Fibroblast of upper back skin (primary cell): ENCODE measurements at regions not wholly inside any gene's neighbourhood (a gene's known extent, or its start where the extent isn't known, plus 50 kb on each side); places are given as distances from the start of the nearest gene placed in this dataset.

Experiments used
- DNase-seq: peaks from one replicate; pipeline ENCODE4 v3.0.0-alpha.2; 2013

DNA sequence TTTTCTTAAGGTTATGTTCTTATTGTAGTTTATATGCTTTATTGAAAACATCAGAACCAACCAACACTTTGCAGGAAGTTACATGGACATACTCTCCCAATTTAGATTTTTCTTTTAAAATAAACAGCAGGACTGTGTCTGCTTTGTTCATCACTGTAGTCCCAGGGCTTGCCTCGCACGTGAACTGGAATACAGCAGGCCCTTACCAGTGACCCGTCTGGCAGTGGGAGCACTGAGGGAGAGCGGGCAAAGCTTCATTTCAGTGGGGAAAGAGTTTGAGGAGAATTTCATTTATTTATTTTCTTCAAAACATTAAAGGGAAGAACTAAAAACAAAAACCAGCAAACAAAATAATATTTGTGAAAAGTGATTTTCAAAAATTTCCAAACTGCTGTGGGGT is 230.8 kb downstream of the PAX1 start:
- no peak for DNase-seq

DNA sequence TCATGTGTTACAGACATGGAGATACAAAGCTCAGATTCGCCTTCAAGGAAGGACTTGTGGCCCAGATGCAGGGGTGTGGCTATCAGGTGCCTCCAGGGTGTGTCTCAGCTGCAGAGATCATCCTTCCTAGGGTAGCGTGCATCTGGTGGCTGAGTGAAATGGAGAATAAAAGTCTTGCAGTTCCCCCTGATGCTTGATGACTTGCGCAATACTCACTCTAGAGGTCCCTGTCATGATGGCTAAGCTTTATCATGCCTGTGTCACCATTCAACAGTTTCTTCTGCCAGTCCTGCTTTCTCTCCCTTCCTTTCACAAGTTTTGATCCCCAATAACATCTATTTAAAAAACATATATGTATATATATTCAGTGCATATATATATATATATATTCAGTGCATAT is 228.1 kb downstream of the PAX1 start:
- no peak for DNase-seq

DNA sequence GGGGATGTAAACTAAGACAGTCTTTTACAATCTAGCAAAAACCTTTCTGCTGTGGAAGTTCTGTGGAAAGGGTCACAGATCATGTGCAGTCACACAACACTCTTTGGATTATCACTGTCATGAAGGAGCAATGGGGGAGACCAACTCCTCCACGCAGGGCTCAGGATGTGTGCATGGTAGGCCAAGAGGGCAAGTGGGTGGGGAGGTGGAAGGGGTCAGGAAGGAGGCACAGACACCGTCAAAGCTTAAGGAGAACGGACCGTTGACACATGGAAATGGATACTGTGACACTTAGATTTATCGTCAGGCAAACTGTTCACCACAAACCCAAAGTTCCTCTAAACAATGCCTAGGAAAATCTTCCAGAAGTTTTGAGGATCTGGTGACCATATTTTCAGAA is 215.8 kb downstream of the PAX1 start:
- no peak for DNase-seq

DNA sequence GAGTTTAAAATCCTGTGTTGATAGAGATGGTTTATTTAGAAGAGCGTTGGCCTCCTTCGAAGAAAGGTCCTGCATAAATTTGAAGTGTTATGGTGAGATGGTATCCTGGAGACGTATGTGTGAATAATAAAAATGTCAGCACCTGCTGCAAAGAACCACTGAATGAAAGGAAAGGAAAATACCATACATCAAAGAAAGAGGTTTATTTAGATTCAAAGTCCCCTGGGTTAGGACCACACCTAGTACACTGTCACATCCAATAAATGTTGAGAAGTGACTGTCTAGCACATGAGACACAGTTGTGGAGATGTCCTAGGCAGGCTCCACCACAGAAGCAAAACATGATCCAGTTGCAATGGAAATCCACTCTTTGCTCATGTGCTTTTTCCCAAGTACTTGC is 214.7 kb downstream of the PAX1 start:
- no peak for DNase-seq

DNA sequence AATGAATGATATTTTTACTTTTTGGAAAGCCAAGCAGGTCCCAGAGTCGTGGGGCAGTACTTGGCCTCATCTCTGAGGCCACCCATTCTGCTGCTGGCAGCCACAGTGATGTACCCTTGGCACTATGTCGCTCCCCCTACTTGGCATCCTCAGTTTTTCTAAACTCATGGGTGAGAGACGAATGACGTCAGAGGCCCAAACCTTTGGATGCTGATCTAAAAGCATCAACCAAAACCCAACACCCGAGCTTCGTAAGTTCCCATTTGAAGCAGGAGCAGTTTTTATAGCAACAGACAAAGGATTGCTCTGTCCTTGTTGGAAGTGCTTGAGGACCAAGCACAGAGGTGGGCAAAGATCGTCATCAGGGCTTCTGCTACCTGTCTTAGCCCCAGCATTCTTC is 212.9 kb downstream of the PAX1 start:
- DNase-seq = no peak

DNA sequence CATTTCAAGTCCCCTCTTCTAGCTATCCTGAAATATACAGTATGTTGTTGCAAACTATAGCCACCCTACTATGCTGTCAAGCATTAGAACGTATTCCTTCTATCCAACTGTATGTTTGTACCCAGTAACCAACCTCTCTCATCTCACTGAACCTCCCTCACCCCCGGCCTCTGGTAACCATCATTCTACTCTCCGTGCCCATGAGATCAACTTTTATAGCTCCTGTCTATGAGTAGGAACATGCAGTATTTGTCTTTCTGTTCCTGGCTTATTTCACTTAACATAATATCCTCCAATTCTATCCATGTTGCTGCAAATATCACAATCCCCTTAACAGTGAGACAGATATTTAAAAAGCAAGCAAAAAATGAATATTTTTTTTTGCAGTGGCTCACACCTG is 196.9 kb downstream of the PAX1 start:
- DNase-seq = no peak

DNA sequence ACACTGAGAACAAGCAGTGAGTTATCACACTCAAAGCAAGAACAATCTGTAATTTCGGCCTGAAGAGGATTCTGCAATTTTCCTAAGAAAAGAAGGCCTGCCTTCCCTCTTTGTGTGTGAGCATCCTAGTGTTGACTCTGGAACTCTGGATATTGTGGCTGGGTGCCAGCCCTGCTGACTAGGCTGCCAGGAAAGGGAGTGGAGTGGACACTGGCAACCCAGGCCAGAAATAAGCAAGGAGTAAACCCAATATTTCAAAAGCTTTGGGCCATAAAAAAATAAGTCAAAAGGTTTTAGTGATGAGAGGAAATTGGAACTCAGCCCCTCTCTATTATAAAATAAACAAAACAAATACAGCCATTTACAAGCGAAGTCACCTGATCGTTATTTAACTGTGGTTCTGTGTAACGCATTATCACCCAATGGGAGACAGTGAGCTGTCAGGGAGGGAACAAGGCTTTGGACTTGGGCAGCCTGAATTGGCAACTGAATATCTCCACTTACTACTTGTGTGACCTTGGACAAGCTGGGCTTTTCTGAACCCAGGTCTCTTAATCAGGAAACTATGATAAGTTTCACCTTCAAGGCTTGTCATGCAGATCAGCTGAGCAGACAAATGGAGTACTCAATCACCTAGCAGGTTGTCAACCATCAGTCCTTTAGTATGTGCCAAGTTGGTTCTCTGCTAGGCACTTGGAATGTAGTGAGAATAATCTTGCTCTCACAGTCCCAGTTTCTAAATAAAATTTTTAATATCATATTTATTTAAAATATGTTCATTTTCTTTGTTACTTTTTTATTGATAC is 196.2 kb downstream of the PAX1 start:
- peak; percentile 3 for DNase-seq

DNA sequence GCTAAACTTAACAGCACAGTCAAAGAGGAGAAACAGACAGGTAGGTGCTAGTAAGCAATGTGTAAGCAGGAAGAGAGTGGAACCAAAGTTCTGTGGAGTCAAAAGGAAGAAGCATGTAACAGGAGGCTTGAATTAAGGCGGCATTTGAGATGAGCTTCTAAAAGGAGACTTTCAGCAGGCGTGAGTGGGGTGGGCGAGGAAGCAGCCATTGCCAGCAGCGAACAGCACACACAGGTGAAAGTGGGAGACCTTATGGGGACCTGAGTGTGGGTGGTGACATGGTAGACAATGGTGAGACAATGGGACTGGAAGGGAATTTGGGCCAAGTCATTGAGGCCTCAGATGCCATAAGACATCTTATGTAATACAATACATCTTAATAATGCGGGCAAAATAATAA is 195.0 kb downstream of the PAX1 start:
- DNase-seq = no peak

DNA sequence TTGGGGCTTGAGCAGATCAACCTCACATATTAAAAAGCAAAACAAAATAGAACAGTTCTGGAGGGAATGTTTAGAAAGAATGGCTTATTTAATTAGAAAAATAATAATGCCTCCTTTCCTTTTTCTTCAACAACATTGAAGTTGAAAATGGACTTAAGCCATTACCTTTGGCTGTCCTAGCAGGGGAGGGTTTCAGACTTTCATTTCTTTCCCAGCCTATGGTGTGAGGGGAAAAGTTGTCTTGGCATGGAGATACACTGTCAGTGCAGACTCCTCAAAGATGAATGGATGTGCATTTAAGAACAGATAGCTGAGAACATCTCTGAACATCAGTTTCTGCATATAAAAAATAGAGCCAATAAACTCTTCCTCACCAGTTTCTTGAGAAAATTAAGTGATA is 169.5 kb downstream of the PAX1 start:
- no peak for DNase-seq

DNA sequence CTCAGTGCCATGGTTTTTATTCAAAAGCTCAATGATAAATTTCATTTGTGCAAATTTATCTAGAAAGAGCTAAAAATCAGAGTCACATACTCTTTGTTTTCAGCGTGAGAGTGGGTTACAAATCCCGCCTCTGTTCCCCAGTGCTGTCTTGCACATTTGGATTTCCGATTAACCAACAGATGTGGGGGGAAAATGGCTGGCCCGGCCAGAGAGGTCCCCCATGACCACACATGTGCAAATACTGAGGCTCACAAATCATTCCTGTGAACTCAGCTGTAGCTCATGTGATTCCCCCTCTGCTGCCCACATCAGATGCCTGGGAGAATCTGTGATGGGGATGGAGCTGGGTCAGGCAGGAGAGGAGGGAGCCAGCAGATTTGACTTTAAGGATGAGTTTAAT is 168.7 kb downstream of the PAX1 start:
- DNase-seq = no peak

DNA sequence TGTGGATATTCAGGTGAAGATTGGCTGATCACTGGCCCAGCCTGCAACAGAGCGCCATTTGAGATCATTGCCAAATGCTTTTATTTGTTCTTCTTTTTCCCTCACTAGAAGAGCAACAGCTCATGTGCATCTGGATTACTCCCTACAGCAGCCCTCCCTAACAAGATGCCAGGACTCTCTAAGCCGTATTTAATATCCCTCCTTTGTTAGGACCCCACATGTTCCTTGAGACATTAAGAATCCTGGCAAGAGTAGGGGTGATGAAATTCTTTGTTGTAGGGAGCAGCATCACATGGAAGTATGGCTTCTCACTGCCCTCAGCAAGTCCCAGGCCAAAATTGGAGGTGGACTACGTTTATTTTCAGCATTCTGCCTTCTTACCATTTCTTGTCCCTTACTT is 167.8 kb downstream of the PAX1 start:
- no peak for DNase-seq

DNA sequence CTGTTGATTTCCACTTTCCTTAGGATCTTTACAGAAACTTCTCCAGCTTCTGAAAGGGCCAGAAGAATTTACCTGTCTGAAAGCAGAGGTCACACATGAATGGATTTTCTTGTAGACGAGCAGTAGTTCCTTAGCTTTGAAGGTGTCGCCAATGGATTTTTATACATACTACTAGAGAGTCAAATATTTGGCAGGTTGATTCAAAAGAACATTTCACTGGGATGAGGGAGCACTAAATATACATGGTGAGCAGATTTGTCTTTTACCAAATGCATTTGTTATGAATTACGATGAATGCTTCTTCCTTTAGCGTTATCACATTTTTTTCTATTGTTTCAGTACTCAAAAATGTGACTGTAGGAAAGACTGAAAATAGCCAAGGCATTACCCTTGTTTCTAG is 162.3 kb downstream of the PAX1 start:
- no peak for DNase-seq

DNA sequence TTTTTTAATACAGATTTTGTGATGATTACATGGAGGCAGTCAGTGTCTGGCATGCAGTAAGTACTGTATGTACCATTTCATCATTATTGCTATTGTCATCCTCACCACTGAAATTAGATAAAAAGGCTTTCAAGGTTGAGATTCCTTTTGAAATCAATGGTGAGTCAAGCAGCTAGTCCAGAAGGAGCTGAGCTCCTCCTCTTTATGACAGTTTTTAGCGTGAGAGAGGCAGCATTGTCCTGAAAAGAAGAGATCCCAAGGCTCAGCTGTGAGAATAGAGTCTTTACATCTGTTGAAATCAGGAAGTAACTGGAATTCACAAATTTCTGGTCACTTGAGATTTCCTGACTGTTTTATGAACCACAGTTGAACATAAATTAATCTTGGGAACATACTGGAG is 161.9 kb downstream of the PAX1 start:
- DNase-seq = no peak

DNA sequence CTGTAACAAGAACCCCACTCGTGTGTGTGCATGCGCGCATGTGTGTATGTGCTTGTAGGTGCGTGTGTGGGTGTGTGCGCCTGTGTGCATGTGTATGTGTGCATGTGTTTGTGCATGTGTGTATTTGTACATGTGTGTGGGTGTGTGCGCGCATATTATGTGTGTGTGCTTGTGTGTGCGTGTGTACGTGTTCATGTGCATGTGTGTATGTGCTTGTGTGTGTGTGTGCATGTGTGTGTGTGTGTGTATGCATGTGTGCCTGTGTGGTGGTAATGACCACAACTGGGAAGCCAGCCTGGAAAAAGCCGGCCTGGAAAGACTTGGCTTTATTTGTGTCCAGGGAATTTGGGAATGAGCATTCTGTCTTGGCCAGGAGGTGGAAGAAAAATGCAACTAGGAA is 157.5 kb downstream of the PAX1 start:
- DNase-seq = no peak

DNA sequence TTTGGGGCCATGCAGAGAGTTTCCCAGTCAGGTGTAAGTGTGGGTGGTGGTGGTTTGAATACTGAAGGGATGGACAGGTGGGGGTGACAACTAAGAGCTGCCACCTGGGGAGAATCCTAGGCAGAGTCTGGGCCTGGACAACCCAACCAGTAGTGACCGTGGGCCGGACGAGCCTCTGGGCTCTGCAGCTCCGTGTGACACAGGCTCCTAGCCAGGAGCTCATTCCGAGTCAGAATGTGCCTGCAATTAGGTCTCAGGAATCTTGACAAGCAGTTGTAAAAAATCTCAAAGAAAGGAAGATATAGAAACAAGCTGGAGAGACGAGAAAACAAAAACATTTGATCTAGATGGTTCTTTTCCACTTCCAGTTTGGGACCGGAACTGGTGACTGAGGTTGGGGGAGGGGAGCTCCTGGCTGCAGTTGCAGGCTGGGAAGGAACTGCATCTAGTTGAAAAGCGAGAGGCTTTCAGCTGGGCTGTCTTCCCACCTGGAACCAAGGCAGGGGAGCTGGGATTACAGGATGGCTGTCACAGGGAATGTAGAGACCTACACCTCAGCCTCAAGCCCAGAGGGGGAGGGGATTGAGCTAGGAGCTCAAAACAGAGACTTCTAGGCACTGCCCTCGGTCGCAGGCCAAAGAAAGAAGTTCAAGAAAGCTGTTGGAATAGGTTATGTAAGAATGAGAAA is 156.9 kb downstream of the PAX1 start:
- DNase-seq = no peak

DNA sequence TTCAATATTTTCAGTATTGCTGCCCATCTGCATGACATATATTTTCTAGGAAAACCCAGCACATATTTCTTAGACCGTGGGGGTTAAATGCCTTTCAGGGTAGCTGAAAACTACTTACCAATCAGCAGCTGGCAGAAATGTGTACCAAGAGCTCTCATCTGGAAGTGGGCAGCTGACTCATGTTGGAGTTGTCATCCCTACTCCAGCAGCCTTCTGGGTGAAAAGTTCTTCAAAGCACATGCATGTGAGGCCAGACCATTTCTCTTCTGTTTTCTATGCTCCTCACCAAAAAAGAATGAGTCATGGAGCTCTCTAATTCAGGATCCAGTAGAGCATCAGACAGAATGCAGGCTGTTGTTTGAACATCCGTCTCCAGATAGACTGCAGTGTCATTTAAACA is 135.5 kb downstream of the PAX1 start:
- peak; percentile 60 for DNase-seq

DNA sequence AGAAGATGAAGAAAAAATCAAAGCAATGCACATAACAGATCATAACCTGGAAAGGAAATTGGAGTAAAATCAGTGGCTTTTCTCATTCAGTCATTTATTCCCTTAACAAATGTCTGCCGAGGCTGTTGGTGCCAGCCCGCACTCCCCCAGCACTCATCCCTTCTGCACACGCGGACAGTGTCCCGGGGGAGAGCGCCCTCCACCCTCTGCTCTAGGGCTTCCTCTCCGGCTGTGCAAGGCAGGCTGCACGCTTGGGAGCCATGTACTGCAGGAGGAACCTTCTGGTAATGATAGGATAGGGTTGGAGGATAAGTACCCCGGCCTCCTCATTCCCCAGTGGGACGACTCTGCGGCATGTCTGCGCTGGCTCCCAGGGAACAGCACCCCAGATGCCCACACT is 134.5 kb downstream of the PAX1 start:
- no peak for DNase-seq

DNA sequence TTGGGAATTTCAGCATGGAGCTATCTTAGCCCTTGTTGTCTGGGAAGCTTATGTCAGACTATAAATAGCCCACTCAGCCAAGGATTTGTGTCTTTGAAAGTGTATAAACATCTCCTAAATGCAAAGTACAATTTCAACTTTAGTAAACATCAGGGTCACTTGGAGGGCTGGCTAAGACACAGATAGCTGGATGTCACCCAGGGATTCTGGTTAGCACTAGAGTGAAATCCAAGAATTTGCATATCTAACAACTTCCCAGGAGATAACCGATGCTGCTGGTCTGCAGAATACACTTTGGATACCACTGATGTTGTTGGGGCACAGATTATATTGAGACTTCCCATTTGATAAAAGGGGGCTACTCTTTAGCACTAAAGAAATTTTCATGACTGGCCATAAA is 130.9 kb downstream of the PAX1 start:
- DNase-seq = no peak

DNA sequence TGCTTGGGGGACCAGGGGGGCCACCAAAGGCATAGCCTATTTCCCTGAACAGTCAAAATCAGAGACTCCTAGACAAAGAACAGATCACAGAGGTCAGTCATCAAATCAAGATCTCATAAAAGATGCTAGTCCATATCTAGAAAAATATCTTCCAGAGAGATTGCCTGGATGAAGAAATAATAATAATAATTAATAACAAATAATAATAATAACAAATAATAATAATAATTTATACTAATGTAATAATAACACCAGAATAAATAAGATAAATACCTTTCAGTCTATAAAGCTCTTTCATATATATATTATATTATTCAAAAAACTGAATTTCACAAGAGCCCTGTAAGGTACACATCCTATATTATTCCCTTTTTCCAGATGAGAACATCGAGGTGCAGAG is 129.6 kb downstream of the PAX1 start:
- no peak for DNase-seq

DNA sequence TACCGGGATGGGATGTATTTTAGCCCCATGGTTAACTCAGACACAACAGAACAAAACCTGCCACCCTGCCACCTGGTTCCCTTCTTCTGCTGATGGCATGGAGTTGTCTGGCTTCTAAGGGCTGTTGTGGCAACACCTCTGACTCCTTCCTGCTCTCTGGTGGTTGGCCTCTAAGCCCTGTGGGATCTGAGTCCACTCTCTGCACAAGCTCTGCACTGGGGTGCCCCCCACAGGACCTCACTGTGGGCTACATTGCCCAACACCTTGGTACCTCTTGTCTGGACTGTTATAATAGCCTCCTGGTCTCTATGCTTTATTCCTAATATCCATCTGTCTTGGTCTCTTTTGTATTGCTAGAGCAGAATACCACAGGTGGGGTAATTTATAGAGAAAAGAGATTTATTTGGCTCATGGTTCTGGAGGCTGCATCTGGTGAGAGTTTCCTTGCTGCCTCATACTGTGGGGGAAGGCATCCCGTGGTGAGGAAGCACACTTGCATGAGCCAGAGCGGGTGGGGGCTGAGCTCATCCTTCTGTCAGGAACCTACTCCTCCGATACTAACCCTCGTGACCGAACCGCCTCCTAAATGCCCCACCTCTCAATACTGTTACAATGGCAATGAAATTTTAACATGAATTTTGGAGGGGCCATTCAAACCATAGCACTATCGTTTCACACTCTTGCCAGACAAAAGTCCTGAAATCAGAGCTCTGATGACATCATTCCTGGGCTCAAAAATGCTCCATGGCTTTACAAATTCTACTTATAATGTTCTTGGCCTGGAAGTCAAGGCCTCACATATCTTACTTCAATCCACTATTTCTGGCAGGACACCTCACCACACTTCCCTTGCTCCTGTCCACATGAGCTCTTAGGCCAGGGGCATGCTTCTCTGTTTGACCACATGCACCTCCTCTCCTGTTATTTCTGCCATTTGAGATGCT is 127.2 kb downstream of the PAX1 start:
- DNase-seq = peak; percentile 23

DNA sequence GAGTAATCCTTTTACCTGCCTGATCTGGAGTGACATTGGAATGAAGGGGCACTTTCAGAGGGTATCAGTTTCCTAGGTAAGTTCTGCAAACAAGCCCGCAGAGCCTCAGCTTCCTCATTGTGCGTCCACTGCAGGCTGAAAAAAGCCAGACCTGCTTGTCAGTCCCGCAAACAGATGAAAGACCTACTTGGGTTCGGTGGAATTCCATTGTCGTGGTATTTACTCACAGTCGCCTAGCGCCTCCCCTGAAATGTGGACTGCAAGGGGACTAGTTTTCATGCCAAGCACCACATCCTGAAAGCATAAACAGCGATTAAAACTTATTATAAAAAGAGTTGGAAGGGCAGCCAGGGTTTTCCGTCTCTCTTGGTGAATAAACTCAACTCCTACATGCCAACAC is 121.5 kb downstream of the PAX1 start:
- DNase-seq = no peak

DNA sequence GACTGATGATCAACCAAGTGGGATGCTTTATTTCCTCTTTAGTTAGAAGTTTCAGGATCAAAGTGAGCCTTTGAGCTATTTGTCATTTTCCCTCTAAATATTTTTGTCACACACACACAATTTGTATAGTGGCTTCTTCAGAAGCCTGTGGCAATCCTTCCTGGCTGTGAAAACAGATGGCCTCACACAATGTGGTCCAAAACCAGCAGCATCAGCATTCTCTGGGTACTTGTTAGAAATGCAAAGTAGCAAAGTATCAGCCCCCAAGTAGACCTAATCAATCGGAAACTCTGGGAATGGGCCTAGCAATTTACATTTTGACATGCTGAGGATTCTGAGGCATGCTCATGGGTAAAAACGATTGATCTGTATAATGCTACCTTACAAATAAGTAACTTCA is 115.9 kb downstream of the PAX1 start:
- DNase-seq = no peak

DNA sequence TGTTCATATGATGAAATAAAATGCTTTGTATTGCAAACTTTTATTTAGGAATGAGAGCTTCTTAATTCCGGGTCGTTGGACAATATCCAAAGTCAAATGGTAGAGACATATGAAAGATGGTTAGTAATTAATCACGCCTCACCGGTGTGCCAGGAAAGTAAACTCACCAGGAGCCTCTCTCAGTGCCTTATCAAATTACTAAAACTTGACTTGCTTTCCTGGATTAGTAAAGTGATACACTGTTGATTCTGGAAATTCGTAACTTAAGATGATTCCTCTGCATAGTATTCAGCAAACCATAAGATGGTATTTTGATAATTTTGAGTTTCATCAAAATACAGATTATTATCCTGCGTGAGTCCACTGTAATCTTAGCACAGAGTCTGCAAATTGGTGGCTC is 115.2 kb downstream of the PAX1 start:
- DNase-seq = peak; percentile 14

DNA sequence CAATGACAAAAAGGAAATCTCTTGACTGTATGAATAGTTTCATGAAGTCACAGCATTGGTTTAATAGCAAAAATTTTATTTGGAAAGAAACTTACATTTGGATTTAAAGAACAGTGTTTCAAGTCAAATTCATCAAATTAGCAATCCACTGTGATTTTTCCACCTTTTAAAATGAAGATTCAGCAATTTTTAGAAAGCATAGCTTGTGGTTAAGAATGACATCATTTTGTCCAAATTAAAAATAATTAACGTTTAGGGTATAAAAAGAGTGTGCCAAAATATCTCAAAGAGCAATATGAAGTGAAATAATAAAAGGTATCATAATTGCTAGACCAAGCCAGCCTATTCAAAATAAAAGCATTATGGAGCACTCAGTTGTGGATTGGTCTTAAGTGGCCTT is 114.6 kb downstream of the PAX1 start:
- no peak for DNase-seq
